ENCODE measurements at regions not wholly inside any gene's neighbourhood (a gene's known extent, or its start where the extent isn't known, plus 50 kb on each side); places are given as distances from the start of the nearest gene placed in this dataset.

DNA sequence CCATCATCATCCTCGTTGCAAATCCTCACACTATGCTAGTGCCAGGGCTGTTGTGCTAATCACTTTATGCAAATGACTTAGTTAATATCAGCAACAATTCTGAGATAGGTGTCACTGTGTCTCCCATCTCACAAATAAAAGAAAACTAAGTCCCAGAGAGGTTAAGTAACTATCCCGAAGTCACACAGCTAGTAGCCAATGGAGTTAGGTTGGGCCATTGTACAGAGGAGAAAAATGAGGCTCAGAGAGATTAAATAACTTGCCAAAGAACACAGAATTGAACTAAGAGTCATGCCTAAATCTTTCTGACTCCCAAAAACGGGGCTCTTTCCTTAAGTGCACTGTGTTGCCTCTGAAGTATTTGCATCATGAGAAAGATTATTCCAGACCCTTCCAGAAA, 146.4 kb downstream of the MIS18A start:
- no peak for DNase-seq

DNA sequence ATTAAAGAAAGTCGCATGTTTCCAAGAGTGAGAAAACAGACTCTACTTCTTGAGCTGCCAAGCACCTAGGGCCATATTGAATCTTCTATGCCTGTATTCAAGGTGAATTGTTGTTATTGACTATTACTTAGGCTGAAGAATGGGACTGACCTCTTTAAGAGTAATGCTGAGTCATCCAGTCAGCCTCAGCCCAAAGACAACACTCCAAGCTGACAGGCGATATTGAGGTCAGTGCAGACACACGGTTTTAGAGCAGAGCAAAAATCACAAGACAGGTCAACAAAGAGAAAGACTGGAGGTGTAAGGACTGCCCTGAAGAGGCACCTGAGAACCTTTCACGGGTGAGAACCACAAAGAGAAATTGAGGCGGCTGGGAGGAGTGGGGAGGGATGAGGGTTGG, 146.9 kb downstream of the MIS18A start:
- DNase-seq = no peak

DNA sequence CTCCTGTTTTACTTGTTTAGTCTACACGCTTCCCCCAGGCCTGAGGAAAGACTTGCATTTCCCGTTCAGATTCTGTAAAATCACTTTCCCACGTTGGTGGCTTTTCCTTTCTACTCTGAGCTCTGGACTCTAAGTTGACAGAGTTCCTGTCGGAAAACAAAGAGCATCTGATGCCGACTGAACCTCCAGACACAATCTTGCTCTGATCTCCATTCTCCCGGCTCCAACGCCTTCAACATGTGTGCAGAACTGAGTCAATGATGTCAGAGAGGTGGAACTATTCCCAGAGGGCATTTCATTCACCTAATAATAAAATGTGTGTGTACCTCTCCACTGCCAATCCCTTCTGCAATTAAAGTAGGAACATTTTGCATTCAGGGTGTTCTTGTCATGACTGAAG, 147.7 kb downstream of the MIS18A start:
- no peak for DNase-seq

DNA sequence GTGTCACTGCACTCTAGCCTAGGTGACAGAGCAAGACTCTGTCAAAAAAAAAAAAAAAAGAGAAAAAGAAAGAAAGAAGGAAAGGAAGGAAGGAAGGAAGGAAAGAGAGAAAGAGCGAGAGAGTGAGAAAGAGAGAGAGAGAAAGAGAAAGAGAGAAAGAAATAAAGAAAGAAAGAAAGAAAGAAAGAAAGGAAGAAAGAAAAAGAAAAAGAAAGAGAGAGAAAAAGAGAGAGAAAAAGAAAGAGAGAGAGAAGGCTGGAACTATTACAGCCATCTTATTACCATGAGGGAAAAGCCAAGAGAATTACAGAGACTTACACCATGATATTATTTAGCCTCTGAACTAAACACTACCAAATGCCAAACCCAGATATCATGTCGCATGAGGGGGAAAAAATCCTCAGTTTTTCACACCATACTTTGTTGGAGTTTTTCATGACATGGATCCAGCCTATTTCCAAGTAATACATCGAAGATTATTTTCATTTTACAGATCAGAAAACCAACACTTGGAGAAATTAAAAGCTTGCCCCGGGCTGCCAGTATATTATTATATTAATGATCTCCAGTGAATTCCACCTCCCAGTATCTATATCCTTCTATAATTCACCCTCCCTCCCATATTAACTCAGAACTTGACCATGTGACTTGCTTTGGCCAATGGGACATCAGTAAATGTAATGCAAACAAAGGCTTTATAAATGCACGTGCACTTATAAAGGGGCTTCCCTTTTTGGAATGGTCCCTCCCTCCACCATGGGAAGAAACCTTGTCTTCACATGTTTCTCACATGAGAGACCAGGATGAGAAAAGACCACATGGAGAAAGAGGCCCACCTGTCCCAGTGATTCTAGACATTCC, 148.6 kb downstream of the MIS18A start:
- DNase-seq = no peak

DNA sequence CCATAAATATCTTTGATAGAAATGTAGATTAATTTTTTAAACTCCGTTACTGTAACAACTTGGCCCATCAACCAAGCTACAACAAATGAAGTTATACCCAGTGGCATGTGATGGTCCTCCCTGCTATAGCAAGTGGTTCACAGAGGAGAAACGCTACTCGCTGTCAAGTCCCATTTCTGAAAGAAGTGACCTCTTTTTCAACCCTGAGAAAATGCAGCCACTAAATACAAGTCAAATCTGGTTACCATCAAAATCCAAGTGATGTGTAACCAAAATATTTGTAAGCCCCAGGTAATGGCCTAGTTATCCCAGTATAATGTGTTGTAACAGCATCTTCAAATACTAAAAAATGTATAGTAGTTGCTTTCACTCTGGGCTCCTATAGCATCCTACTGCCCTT, 151.8 kb downstream of the MIS18A start:
- DNase-seq = no peak

DNA sequence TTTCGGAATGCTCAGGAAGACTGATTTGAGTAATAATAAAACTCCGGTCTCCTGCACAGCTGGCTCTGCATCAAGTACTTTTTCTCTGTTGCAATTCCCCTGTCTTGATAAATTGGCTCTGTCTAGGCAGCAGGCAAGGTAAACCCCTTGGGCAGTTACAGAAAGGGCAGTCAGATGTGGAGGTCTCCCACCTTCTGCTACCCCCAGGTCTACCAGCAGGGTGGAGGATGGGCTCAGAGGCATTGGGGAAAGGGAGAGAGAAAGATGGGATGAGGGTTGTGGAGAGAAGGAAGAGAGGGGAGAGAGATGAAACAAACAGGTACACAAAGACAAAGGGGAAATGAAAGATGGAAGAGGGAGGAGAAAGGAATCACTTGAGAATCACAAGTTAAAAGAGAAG, 156.8 kb downstream of the MIS18A start:
- no peak for DNase-seq

DNA sequence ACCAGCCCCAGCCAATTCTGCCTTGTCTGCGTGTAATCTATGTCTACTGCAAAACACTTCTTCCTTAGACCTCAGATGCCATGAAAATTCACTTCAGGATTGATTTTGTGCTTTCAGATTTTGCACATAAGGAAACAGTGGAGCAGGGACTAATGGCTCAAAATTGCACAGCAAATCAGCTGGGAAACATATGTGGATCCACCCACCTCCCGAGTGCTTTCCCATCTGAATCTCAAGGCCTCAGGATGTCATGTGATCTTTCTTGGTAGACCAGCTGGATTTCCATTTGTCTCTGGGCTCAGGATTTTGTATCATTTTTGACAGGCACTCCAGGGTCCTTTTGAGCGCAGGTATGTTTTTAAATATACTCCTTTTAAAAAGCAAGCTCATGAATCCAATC, 158.6 kb downstream of the MIS18A start:
- DNase-seq = no peak

DNA sequence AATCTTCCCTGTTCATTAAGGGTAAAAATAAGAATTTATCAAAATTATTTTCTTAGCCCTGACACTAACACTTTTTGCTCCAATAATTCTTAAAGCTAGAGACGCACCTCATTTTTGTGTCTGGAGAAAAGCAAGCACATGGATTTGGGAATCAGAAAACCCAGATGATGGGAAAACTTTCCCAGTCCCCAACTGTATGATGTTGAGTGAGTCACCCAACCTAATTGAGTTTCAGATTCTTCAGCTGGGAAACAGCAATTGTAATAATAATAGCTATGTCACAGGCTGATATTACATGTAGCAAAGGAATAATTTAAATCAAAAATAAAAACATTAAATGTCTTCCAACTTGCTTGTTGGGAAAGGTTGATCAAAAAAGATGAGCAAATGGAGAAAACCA, 159.0 kb downstream of the MIS18A start:
- DNase-seq = no peak

DNA sequence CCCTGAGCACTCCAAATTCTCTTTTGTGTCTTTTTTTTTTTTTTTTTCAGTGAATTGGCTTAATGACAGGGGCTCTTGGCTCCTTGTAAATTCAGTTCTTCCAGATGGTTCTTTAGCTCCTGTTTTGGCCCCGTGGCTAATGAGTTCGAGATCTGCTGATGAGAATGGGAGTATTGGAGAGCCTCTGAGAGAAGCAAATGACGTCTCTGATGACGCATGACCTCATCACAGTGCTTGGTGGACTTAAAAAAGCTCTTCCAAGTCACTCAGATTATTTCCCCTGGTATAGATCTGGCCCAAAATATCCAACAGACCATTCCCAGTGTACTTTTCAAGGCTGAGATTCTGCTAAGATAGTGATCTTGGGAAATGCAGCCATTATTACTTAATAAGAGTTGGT, 159.5 kb downstream of the MIS18A start:
- no peak for DNase-seq

DNA sequence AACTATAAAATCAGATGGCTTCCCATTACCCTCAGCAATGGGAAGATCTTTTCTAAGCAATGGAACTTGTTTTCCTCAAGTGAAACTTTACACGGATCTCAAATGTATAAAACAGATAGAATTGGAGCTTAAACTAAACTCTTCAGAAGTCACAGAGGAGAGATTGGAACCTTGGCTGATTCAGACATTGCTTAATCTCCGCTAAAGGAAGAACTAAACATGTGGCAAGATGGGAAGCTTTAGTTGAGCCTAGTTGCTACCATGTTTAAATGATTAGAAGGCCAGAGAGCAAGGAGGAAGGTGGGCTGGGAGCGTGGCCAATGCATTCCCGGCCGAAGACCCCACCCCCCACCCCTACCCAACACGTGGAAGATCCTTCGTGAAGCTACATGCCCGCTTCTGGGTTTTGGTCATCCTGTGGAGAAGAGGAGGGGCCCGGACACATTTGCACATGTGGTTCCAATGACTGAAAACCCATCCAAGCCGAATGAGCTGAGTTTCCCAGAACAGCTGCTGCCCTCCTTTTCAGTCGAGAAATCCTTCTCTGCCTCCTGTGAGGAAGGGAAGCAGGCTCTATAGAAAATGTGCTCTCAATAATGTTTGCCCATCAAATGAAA, 164.3 kb downstream of the MIS18A start:
- peak; percentile 14 for DNase-seq

DNA sequence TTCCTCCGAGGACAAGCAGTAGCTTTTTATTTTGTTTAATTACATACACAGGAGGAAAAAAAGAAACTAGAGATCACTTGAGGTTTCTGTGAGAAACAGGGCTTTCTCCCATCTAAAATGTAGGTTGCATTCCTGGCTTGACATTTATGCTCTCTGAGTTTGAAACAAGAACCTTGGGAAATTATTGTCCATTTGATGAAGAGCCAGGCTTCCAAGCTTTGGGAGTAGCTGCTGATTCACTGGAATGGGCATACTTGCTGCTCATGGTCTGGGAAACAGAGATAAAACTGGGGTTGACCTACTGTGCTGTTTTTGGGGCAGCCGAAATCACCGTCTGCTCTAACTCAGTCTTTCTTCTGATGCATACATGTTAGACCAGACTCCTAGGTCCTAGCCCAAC, 165.4 kb downstream of the MIS18A start:
- no peak for DNase-seq

DNA sequence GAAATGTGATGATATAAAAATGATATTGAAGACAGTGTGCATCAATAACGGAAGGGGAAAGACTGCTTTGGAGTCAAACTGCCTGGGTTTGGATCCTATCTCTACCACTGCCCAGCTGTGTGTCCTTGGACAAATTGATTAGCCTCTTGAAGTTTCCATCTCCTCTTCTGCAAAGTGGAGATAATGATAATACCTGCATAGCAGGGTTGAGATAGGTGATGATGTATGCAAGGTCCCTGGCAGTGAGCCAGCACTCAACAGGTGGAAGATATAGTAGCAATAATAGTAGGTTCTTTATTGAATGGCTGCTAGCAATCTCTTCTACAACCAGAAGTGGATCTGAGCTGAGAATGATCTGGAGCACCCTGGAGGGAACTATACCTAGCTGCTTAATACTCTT, 166.7 kb downstream of the MIS18A start:
- DNase-seq = no peak

DNA sequence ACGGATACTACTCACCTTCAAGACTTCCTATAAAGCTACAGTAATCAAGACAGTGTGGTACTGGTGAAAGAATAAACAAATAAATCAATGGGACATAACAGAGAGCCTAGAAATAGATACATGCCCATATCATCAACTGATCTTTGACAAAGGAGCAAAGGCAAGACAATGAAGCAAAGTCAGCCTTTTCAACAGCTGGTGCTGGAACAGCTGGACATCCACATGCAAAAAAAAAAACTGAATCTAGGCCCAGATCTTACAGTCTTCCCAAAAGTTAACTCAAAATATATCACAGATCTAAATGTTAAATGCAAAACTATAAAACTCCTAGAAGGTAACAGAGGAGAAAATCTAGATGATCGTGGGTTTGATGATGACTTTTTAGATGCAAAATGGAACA, 170.3 kb downstream of the MIS18A start:
- DNase-seq = no peak

DNA sequence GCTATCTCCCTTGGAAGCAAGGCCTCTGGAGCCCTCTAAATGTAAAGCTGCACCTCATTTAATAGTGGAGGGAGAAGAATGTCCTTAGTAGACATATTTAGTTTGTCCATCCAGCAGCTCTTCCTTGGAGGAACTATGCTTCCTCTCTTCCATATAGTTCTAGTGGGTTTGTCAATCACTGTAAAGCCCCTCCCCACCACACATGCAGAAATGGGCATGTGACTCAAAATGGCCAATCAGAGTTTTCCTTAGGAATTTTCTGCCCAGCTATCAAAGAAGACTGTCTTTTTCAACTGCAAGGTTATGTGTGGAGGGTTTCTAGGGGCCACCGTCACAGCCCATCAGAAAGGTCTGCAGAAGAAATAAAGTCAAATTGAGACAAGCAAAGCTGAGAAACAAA, 175.5 kb downstream of the MIS18A start:
- no peak for DNase-seq

DNA sequence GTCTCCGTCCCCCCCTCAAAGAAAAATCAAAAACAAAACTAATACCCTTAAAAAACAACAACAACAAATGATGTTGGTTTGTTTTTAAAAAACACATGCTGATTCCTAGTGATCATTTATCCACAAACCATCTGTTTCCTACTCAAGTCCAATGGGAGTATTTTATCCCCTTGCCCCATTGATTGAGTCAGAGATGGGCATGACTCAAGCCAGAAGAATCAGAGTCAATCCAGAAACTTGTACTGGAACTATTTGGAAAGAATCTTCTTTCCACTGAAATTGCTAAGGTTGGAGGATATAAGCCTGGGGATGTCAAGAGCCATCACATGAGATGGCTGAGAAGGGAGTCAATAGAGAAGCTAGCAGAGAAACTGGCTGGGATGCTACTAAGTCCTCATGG, 176.4 kb downstream of the MIS18A start:
- no peak for DNase-seq

DNA sequence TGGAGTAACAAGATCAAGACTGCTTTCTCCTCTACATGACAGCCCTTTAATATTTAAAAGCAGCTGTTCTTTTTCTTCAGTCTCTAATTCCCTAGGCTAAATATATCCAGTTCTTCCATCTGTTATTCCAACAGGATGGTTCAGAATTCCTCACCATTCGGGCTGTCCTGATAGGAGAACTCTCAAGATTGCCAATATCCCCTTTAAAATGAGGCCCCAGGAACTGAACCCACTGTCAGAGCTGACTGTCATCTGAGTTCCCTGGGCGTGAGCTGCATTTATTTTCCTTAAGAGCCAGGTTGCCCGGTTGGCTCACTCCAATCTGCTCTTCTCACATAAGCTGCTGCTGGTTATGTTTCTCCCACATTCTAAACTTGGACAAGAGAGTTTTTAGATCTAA, 177.6 kb downstream of the MIS18A start:
- no peak for DNase-seq

DNA sequence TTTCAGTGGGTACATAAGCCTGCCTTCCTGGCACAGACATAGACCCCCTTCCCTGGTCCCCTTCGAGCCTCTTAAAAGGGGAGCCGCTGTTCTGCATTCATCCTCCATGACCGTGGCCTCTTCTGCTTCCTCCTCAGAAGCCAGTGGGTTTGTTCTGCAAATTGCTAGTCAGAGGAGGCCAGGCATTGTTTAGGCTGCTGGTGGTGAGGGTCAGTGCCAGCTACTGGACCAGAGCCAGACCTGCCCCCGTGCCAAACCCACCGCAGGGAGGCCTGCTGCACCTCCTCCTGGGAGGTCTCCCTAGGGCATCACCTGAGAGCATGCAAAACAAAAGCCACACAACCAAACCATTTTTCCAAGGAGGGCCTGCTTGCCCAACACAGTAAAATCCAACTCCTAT, 178.4 kb downstream of the MIS18A start:
- DNase-seq = peak; percentile 89

DNA sequence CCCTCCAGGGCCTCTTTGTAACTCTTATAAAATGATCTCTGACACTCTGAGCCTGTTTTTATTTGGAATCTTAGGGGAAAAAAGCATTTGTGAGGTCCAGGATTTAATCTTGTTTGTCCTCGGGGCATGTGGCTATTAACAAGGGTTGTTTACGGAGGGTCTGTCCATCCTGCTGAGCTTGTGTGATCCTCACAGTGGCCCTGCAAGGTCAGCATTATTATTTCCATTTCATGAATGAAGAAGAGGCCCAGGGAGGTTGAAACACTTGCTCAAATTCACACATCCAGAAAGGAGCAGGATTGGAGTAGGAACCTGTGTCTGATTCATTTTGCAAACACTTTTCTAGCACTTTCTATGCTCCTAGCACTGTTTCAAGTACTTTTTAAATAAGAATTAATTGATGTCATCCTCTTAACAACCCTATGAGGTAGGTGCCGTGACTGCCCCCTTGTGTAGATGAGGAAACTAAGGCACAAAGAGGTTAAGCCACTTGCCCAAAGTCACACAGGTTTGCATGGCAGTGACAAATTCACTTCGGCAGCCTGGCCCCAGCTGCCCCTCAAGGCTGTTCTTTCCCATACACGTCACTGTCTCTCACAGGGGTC, 178.9 kb downstream of the MIS18A start:
- no peak for DNase-seq

DNA sequence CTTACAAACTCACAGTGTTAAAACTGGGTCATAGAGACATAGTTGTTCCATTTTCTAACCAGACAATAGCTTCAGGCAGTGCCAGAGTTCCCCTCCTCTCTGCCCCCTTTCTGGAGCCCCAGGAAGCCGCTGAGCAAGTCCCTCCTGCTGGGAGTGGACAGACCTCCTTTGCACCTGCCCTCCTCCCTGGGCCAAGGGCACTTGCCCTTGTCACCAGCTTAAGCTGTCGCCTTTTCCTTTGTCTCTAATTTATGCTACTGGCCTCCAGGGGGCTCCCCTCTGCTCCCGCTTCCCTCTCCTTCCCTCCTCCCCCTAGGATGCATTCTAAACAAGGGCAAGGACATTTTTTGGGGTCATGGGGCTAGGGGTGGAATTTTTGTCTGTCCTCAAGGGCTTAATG, 182.4 kb downstream of the MIS18A start:
- peak; percentile 28 for DNase-seq

DNA sequence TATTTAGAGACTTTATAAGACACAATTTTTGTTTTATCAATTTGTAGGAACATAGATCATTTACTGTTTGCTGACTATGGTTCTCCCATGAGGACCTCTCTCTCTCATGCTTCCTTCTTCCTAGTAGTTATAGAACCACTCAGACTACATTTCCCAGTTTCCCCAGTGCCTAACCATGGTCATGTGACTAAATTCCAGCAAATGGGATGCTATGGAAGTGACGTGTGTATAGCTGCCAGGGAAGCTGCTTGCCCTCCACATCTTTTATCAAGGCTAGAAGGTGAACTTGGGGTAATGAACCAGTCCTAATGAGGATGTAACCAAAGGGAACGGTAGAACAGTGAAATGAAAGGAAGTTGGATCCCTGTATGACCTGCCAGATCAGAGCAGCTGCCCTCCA, 184.0 kb downstream of the MIS18A start:
- no peak for DNase-seq

DNA sequence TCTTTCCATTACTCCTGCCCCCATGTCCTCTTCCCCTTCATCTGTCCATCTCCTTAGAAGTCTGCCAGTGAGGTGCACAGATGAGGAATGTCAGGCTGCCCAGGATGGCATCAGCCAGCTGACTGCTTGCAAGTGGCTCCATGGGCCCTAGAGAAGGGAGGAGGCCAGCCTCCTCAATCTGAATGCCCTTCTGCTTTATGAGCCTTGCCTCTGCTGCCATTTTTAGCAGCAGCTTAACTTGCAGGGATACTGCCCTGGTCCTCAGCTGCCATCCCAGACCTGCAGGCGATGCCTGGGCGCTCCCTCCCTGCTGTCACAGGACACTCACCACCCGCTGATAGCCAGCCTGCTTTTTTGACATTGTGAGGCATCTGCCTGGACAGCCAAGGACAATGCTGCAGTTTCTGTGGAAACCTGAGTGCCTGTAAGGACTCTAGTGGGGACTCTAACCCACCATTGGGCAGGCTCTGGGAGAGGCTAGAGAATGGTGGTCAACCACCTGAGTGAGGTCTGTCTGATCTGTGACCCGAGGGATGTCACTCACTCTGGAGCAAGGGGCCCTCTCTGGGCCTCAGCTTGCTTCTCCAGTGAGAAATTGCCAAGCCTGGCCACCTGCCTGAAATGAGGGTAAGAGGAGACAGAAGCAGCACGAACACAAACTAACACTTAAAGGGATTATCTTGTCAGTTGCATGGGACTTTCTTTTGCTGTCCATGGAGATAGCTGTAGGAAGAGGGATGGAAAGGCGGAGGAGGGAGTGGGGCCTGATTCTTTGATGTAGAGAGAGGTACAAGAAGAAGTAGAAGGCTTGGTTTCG, 185.0 kb downstream of the MIS18A start:
- DNase-seq = no peak

DNA sequence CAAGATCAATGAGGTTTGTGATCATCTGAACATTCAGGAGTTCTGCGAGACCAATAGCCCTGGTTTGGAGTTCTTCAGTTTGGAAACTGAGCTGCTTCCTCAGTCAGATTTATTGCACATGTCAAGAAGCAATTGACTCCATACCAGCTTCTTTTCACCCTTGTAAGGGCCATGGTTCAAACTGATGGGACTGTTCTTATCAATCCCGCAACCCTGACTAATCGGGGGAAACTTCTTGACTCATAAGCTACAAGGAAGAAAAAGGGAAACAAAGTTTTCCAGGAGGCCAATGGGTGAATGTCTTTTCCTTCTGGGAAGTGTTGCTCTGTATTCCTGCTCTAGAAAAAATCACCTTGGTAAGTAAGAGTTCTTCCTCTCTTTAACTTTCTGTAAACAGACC, 187.9 kb downstream of the MIS18A start:
- no peak for DNase-seq

DNA sequence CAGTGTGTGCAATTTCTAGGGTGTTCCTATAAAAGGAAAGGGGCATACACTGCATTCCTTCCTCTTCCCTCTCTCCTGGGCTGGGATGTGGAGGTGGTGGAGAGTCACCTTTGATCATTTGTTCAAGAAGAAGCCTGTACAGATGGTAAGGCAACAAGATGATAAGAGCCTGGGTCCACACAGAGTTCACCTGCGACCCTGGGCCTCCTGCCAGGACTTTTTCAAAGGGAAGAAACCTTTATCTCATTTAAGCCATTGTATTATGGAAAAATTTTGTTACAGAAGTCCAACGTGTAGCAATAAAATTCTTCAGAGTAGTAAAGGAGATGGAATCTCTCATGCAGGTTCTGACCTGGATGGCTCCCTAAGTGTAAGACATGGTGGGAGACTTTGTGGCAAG, 189.1 kb downstream of the MIS18A start:
- no peak for DNase-seq

DNA sequence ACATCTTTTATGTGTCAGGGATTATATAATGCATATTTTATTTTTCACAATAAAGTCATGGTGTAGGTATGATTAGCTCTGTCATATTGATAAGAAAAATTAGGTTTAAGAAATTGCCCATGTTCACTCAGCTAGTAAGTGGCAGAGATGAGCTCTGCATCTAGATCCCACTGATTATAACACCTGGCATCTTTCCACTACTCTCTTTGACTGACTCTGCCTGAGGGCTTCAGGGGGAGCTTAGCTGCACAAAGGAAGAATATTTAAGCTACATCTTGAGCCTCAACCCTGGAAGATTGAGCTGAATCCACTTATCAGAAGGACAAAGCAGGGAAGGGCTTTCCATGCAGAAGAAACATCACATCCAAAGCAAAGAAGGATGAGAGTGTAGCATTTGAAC, 190.4 kb downstream of the MIS18A start:
- DNase-seq = peak; percentile 11

Data from NCI-H1092 treated with DMSO at 0.1 percent for 48 hours (cell line).